ENCODE measurements at regions not wholly inside any gene's neighbourhood (a gene's known extent, or its start where the extent isn't known, plus 50 kb on each side); places are given as distances from the start of the nearest gene placed in this dataset.

- no peak overlapping the region for H3K4me3 ChIP-seq (ENCODE audit: low read depth, low read length)
- DNase-seq (ENCODE audit: low read depth), result no peak
- no peak for TF ChIP-seq CTCF (IDR thresholded peaks at IDR 0.05; ENCODE audit: control insufficient read depth, extremely low read depth, insufficient read depth)
These were observed 86.3 kb upstream of the TSPAN2 start for GRCh38 chr1:115175596-115175995.

- H3K4me3 ChIP-seq (ENCODE audit: low read depth, low read length), result no peak overlapping the region
- no peak for DNase-seq (ENCODE audit: low read depth)
- no peak for TF ChIP-seq CTCF (IDR thresholded peaks at IDR 0.05; ENCODE audit: control insufficient read depth, extremely low read depth, insufficient read depth)
These were observed 83.8 kb upstream of the TSPAN2 start for GRCh38 chr1:115173151-115173550.

- no peak for TF ChIP-seq CTCF (IDR thresholded peaks at IDR 0.05; ENCODE audit: control insufficient read depth, extremely low read depth, insufficient read depth)
- H3K4me3 ChIP-seq (ENCODE audit: low read depth, low read length), result no peak overlapping the region
- no peak for DNase-seq (ENCODE audit: low read depth)
These were observed 83.0 kb upstream of the TSPAN2 start for GRCh38 chr1:115172270-115172669.

GRCh38 chr1:115170961-115171392 lies 81.7 kb upstream of the TSPAN2 start:
- no peak for TF ChIP-seq CTCF (IDR thresholded peaks at IDR 0.05; ENCODE audit: control insufficient read depth, extremely low read depth, insufficient read depth)
- H3K4me3 ChIP-seq (ENCODE audit: low read depth, low read length), result no peak overlapping the region
- DNase-seq (ENCODE audit: low read depth), result no peak

- no peak for TF ChIP-seq CTCF (IDR thresholded peaks at IDR 0.05; ENCODE audit: control insufficient read depth, extremely low read depth, insufficient read depth)
- H3K4me3 ChIP-seq (ENCODE audit: low read depth, low read length), result no peak overlapping the region
- DNase-seq (ENCODE audit: low read depth), result no peak
These were observed 81.1 kb upstream of the TSPAN2 start for GRCh38 chr1:115170377-115170776.

GRCh38 chr1:115168026-115168425 lies 78.7 kb upstream of the TSPAN2 start:
- no peak for DNase-seq (ENCODE audit: low read depth)
- TF ChIP-seq CTCF (IDR thresholded peaks at IDR 0.05; ENCODE audit: control insufficient read depth, extremely low read depth, insufficient read depth), result no peak

GRCh38 chr1:115166531-115167091 lies 77.3 kb upstream of the TSPAN2 start:
- DNase-seq (ENCODE audit: low read depth), result no peak
- no peak overlapping the region for H3K4me3 ChIP-seq (ENCODE audit: low read depth, low read length)
- TF ChIP-seq CTCF (IDR thresholded peaks at IDR 0.05; ENCODE audit: control insufficient read depth, extremely low read depth, insufficient read depth), result no peak

More at GRCh38 chr1:115168026-115168425, 78.7 kb upstream of the TSPAN2 start:
- H3K4me3 ChIP-seq (ENCODE audit: low read depth, low read length), result no peak overlapping the region

Data from LNCaP clone FGC (cell line).